ENCODE measurements at regions not wholly inside any gene's neighbourhood (a gene's known extent, or its start where the extent isn't known, plus 50 kb on each side); places are given as distances from the start of the nearest gene placed in this dataset.

DNA sequence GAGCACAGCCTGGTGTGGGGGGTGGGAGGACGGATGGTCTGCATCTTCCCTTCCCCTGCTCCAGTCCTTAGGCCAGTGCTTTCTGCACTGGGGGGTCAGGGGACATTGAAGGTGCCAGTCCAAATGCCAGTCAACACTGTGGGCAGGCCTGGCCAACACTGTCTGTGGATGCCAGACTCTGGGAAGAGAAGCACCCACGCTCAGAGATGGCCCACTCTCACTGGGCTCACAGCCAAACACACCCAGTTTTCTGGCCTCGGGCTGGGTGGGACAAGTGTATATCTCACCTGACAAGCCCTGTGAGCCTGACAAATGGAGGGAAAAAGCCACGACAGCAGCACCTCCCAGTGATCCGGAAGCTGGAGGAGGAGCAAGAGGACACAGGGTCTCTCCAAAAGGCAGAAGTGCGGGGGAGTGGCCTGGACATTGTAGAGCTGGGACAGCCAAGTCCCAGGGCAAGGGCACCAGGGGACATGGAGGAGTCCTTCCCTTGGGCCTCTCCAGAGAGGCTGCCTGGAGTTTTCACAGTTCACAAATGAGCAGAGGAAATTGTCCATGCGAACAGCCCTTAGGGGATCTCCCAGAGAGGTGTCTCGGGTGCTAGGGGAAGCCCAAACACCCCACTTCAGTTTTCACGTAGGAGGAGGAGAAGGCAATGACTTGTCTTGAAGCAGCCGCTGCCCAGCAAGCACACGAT is 79.3 kb downstream of the SDC1 start:
- TF ChIP-seq CTCF (IDR thresholded peaks at IDR 0.05) (no peak), GABPA (IDR thresholded peaks at IDR 0.05; ENCODE audit: low read depth) (no peak), EP300 (IDR thresholded peaks at IDR 0.05; ENCODE audit: borderline replicate concordance in 1 of 2, low read depth in 1 of 2, low read length in 1 of 2) (no peak), FOXJ3 (CRISPR knock-in tag; IDR thresholded peaks at IDR 0.05) (no peak), POLR2AphosphoS5 (IDR thresholded peaks at IDR 0.05; ENCODE audit: low read depth, low read length) (no peak), NRF1 (IDR thresholded peaks at IDR 0.05; ENCODE audit: low read depth, low read length) (no peak), RXRA (IDR thresholded peaks at IDR 0.05; ENCODE audit: borderline replicate concordance, low read depth) (no peak)
- TF ChIP-seq, protein P1, sequence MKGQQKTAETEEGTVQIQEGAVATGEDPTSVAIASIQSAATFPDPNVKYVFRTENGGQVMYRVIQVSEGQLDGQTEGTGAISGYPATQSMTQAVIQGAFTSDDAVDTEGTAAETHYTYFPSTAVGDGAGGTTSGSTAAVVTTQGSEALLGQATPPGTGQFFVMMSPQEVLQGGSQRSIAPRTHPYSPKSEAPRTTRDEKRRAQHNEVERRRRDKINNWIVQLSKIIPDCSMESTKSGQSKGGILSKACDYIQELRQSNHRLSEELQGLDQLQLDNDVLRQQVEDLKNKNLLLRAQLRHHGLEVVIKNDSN (IDR thresholded peaks at IDR 0.05; ENCODE audit: borderline replicate concordance, low read depth): no peak

Data from SK-N-SH (cell line).